ENCODE measurements at regions not wholly inside any gene's neighbourhood (a gene's known extent, or its start where the extent isn't known, plus 50 kb on each side); places are given as distances from the start of the nearest gene placed in this dataset.

DNA sequence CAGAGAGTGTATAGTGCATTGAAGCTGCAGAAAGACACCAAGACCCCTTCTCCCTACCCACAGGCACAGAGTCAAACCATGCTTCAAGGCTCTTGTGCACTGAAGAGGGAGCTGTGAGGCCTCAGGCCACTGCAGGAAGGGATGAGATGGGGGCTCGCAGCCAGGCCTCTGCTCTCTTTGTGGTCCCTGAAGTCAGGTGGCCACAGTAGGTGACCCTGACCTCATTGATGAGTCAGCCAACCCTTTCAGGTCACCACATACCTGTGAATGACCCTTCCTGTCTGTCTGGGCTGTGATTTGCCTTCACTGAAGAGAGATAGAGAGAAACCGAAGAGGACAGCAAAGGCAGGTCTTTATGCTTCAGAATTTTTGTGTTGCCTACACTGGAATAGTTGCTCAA lies 372.1 kb downstream of the ACTL7B start:
- no peak for DNase-seq

GRCh38 chr9:108479989-108480652 lies 375.7 kb downstream of the ACTL7B start:
- no peak for DNase-seq

DNA sequence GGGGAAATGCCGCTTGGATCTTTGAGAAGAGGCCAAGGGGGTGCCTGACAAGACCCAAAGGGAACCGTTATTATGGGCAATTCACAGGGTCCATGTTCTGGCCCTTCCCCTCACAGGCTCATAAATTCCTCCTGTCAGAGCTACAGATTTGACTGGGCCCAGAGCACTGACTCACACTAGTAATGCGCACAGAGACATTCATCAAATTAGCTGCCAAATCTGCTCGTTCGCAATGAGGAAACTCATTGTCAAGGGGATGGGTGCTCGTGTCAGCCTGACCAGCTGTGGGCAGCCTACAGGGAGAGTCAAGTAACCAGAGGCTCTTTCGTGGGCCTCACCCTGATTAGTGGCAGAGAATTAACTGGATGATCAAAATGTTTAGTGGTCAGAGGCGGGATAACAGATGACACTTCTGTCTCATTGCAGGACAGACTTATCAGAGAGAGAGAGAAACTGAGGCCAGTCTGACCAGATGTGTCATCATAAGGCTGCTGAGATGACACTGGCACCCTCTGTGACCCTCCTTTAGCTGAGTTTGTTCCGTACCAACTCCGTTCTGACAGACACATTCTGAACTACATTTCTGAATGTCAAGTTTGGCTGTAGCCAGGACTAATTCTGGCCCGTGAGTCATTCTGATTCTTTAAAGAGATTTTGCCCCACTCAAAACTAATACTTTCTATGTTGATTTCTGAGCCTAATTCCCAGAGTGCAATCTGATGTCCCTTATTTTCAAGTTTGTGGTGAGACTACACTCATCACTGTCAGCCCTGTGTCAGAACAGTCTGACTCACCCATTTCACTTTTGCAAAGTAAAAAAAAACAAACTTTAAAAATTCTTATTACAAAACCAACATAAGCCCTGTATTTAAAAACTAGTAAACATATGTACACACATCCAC lies 377.1 kb downstream of the ACTL7B start:
- no peak for DNase-seq

- DNase-seq: peak; percentile 86
Measured at GRCh38 chr9:108477529-108478006, 378.2 kb downstream of the ACTL7B start.

- DNase-seq: no peak
Measured at GRCh38 chr9:108476574-108476973, 379.2 kb downstream of the ACTL7B start.

DNA sequence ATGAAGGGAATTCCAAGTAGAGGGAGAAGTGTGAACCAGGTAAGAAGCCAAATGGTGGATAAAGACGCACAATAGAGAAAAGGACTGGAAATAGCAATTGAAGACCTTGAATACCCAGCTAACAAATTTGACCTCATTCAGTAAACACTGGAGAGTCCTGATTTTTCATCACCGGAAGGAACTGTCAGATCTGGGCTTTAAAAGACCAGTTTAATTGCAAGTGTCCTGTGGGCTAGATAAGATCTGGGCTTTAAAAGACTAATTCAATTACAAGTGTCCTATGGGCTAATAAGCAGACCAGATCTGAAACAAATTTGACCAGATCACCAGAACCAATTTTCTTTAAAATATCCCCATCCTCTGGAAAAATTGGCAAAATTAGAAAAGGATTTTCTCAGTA lies 380.0 kb downstream of the ACTL7B start:
- no peak for DNase-seq

GRCh38 chr9:108474356-108474755 lies 381.4 kb downstream of the ACTL7B start:
- no peak for DNase-seq

- DNase-seq: no peak
Measured at GRCh38 chr9:108473209-108474112, 382.3 kb downstream of the ACTL7B start.

- no peak for DNase-seq
Measured at GRCh38 chr9:108469654-108470053, 386.1 kb downstream of the ACTL7B start.

GRCh38 chr9:108468364-108468763 lies 387.4 kb downstream of the ACTL7B start:
- no peak for DNase-seq

- DNase-seq: no peak
Measured at GRCh38 chr9:108467653-108468324, 388.0 kb downstream of the ACTL7B start.

- no peak for DNase-seq
Measured at GRCh38 chr9:108467161-108467560, 388.6 kb downstream of the ACTL7B start.

DNA sequence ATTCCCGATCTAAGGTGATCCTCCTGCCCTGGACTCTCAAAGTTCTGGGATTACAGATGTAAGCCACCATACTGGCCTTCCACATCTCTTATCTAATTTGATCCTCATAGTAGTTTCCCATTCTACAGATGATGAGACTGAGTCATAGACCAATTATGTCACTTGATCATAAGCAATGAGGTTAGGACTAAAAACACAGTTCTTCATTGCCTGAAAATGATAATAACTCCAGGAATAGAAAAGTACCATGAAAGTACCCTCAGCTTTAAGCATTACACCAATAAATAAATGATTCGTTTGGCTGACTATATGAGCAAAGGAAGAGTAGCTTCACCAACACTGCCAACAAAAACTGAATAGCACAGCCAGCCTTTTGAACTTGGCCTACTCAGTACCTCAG lies 389.5 kb downstream of the ACTL7B start:
- DNase-seq: no peak

- DNase-seq: no peak
Measured at GRCh38 chr9:108463932-108464606, 391.7 kb downstream of the ACTL7B start.

- DNase-seq: no peak
Measured at GRCh38 chr9:108456903-108457302, 398.9 kb downstream of the ACTL7B start.

DNA sequence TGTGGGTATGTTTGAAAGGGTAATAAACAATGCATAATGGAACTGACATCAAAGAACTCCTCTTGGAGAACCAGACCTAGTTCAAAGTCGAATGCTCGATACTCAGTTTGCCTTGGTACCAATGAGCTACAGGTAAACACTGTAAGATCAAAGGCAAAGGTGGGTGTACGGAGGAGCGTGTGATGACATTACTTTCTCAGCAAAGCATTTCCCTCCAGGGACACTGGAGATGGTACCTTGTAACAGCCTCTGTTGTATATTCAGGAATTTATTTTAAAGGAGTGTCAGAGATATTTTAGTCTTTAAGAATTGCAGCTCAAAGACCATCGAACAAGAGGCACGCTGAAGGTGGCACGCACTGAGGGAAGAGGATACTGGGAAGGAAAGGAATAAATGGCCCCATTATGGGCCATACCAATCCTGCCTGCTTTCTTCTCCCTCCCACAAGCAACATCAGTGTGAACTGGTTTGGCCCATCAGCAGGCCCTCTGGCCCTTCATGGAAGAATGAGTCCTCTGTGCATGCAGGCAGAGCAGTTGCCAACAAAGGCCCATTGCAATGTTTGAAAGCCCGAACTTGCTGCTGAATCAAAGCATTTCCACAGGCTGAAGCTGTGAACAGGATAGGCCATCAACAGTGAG lies 410.2 kb downstream of the ACTL7B start:
- no peak for DNase-seq

GRCh38 chr9:108444400-108445358 lies 411.1 kb downstream of the ACTL7B start:
- DNase-seq: peak; percentile 98

GRCh38 chr9:108443741-108444140 lies 412.0 kb downstream of the ACTL7B start:
- no peak for DNase-seq

DNA sequence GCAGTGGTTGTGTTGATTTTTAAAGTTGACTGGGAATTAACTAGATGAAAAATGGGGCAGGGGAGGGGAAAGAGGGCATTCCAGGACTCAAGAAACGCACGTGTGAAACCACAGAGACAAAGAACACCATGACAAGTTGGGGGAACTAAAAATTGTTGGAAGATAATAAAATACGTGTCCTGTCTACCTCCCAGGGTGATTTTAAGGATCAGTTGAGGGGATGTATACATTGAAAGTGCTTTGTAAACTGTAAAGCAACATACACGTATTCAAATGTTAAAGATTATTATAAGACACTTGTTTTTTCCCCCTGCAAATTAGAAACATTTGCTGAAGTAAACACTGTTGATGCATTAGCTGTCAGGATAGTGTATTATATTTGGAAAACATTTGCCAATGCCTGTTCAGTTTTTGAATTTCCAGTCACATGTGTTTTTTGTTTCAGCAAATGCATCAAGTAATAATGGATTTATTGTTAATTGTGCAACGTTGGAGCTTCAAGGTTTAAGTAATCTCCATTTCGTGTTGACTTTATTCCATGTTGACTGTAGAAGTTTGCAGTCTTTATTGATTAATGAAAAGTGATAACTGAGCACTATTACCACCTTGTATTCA lies 412.7 kb downstream of the ACTL7B start:
- no peak for DNase-seq

- no peak for DNase-seq
Measured at GRCh38 chr9:108442627-108443018, 413.2 kb downstream of the ACTL7B start.

All from NCI-H1417 treated with DMSO at 0.1 percent for 48 hours (cell line).